ENCODE measurements at regions not wholly inside any gene's neighbourhood (a gene's known extent, or its start where the extent isn't known, plus 50 kb on each side); places are given as distances from the start of the nearest gene placed in this dataset.

- H3K4me3 ChIP-seq (ENCODE audit: low read length) = no peak overlapping the region
- no peak for TF ChIP-seq CTCF (conservative IDR thresholded peaks at IDR 0.05; ENCODE audit: low read depth, low read length)
- no peak for DNase-seq (ENCODE audit: low read depth)
These were observed 188.2 kb downstream of the OMA1 start for GRCh38 chr1:58358346-58358745.

GRCh38 chr1:58356402-58356801 is 190.1 kb downstream of the OMA1 start:
- TF ChIP-seq CTCF (conservative IDR thresholded peaks at IDR 0.05; ENCODE audit: low read depth, low read length) = no peak
- DNase-seq (ENCODE audit: low read depth) = no peak
- H3K4me3 ChIP-seq (ENCODE audit: low read length) = no peak overlapping the region

- no peak for DNase-seq (ENCODE audit: low read depth)
- no peak for TF ChIP-seq CTCF (conservative IDR thresholded peaks at IDR 0.05; ENCODE audit: low read depth, low read length)
- no peak overlapping the region for H3K4me3 ChIP-seq (ENCODE audit: low read length)
These were observed 193.4 kb downstream of the OMA1 start for GRCh38 chr1:58353168-58353567.

GRCh38 chr1:58352476-58353092 is 193.9 kb downstream of the OMA1 start:
- no peak overlapping the region for H3K4me3 ChIP-seq (ENCODE audit: low read length)
- TF ChIP-seq CTCF (conservative IDR thresholded peaks at IDR 0.05; ENCODE audit: low read depth, low read length) = no peak
- no peak for DNase-seq (ENCODE audit: low read depth)

GRCh38 chr1:58346036-58346355 is 200.5 kb downstream of the OMA1 start:
- no peak overlapping the region for H3K4me3 ChIP-seq (ENCODE audit: low read length)
- no peak for TF ChIP-seq CTCF (conservative IDR thresholded peaks at IDR 0.05; ENCODE audit: low read depth, low read length)
- DNase-seq (ENCODE audit: low read depth) = no peak

GRCh38 chr1:58345215-58346035 is 201.1 kb downstream of the OMA1 start:
- no peak overlapping the region for H3K4me3 ChIP-seq (ENCODE audit: low read length)
- TF ChIP-seq CTCF (conservative IDR thresholded peaks at IDR 0.05; ENCODE audit: low read depth, low read length) = no peak
- no peak for DNase-seq (ENCODE audit: low read depth)

GRCh38 chr1:58340185-58340584 is 206.3 kb downstream of the OMA1 start:
- TF ChIP-seq CTCF (conservative IDR thresholded peaks at IDR 0.05; ENCODE audit: low read depth, low read length) = no peak
- DNase-seq (ENCODE audit: low read depth) = no peak
- no peak overlapping the region for H3K4me3 ChIP-seq (ENCODE audit: low read length)

All from retinal pigment epithelial cell (primary cell).